SJCRH30 (cell line): ENCODE measurements at regions not wholly inside any gene's neighbourhood (a gene's known extent, or its start where the extent isn't known, plus 50 kb on each side); places are given as distances from the start of the nearest gene placed in this dataset.
"Not testable (repeated sequence)": the region's sequence is repeated elsewhere in the genome, so short reads cannot be mapped to it uniquely, and the experiment has no call there.

ENCODE experiments used
- DNase-seq, 2 experiments: peaks; one replicate each; pipeline ENCODE4 v3.0.0-alpha.2; 2015 to 2020
- H3K27ac ChIP-seq: fragments of 250-450 bp; sonication (Bioruptor Pico); 2 replicates; pipeline ENCODE4 v1.5.1; 2020; ENCODE audit warnings: mild to moderate bottlenecking, moderate library complexity
- H3K27me3 ChIP-seq: fragments of 250-450 bp; sonication (Bioruptor Pico); 2 replicates; pipeline ENCODE4 v1.5.1; 2020; ENCODE audit warnings: mild to moderate bottlenecking, moderate library complexity
- H3K36me3 ChIP-seq: fragments of 250-450 bp; sonication (Bioruptor Pico); 2 replicates; pipeline ENCODE4 v1.5.1; 2020; ENCODE audit warnings: mild to moderate bottlenecking, moderate library complexity
- H3K4me1 ChIP-seq: fragments of 250-450 bp; sonication (Bioruptor Pico); 2 replicates; pipeline ENCODE4 v1.5.1; 2020; ENCODE audit warnings: mild to moderate bottlenecking, moderate library complexity
- H3K4me3 ChIP-seq: fragments of 250-450 bp; sonication (Bioruptor Pico); 2 replicates; pipeline ENCODE4 v1.5.1; 2020; ENCODE audit warnings: mild to moderate bottlenecking, moderate library complexity
- H3K9me3 ChIP-seq: fragments of 250-450 bp; sonication (Bioruptor Pico); replicated peaks from 2 replicates; pipeline ENCODE4 v1.5.1; 2020; ENCODE audit warnings: mild to moderate bottlenecking, moderate library complexity

- no peaks in the 10 kb centered on the region for H3K36me3 ChIP-seq
- peak; percentile 85 to 97 for DNase-seq
- no peak overlapping the region for H3K4me3 ChIP-seq
- H3K27ac ChIP-seq, result peak overlapping the region; percentile 99
- peaks cover 39% of the 10 kb centered on the region for H3K4me1 ChIP-seq
- peaks cover 13% of the 10 kb centered on the region; the same call in 1 of the 2 replicates for H3K9me3 ChIP-seq
- no peaks in the 10 kb centered on the region for H3K27me3 ChIP-seq
These were observed 263.5 kb upstream of the RASGRP1 start for GRCh38 chr15:38828031-38828532.

- peak overlapping the region; percentile 1; the same call in 1 of the 2 replicates for H3K4me3 ChIP-seq
- H3K27me3 ChIP-seq, result no peaks in the 10 kb centered on the region
- peaks cover 13% of the 10 kb centered on the region; the same call in 1 of the 2 replicates for H3K9me3 ChIP-seq
- H3K27ac ChIP-seq, result peak overlapping the region; percentile 99
- H3K4me1 ChIP-seq, result peaks cover 39% of the 10 kb centered on the region
- no peaks in the 10 kb centered on the region for H3K36me3 ChIP-seq
- peak in 1 of 2 experiments; percentile 57 for DNase-seq
These were observed 264.5 kb upstream of the RASGRP1 start for GRCh38 chr15:38829086-38829485.

GRCh38 chr15:38842226-38842625, 277.6 kb upstream of the RASGRP1 start:
- peaks cover 4% of the 10 kb centered on the region; the same call in 1 of the 2 replicates for H3K9me3 ChIP-seq
- H3K4me1 ChIP-seq, result peaks cover 29% of the 10 kb centered on the region
- H3K27me3 ChIP-seq, result no peaks in the 10 kb centered on the region
- H3K27ac ChIP-seq, result no peak overlapping the region
- H3K4me3 ChIP-seq, result no peak overlapping the region
- DNase-seq, result no peak
- H3K36me3 ChIP-seq, result no peaks in the 10 kb centered on the region

- peaks cover 4% of the 10 kb centered on the region; the same call in 1 of the 2 replicates for H3K9me3 ChIP-seq
- peaks cover 29% of the 10 kb centered on the region for H3K4me1 ChIP-seq
- DNase-seq, result no peak
- peak overlapping the region; percentile 18; the same call in 1 of the 2 replicates for H3K27ac ChIP-seq
- H3K27me3 ChIP-seq, result no peaks in the 10 kb centered on the region
- no peaks in the 10 kb centered on the region for H3K36me3 ChIP-seq
- no peak overlapping the region for H3K4me3 ChIP-seq
These were observed 278.5 kb upstream of the RASGRP1 start for GRCh38 chr15:38843051-38843501.

GRCh38 chr15:38843736-38844590, 279.3 kb upstream of the RASGRP1 start:
- Histone ChIP-seq H3K4me3 (no peak overlapping the region), H3K27me3 (no peaks in the 10 kb centered on the region), H3K4me1 (peaks cover 29% of the 10 kb centered on the region), H3K27ac (peak overlapping the region; percentile 18; the same call in 1 of the 2 replicates), H3K9me3 (peaks cover 4% of the 10 kb centered on the region; the same call in 1 of the 2 replicates), H3K36me3 (no peaks in the 10 kb centered on the region)
- DNase-seq, result peak in 1 of 2 experiments; percentile 38

GRCh38 chr15:38844736-38845135, 280.1 kb upstream of the RASGRP1 start:
- peak overlapping the region; percentile 18; the same call in 1 of the 2 replicates for H3K27ac ChIP-seq
- no peaks in the 10 kb centered on the region for H3K27me3 ChIP-seq
- no peaks in the 10 kb centered on the region for H3K36me3 ChIP-seq
- H3K9me3 ChIP-seq, result peaks cover 4% of the 10 kb centered on the region; the same call in 1 of the 2 replicates
- peaks cover 29% of the 10 kb centered on the region for H3K4me1 ChIP-seq
- DNase-seq, result no peak
- H3K4me3 ChIP-seq, result no peak overlapping the region

- no peaks in the 10 kb centered on the region for H3K27me3 ChIP-seq
- H3K9me3 ChIP-seq, result peaks cover 2% of the 10 kb centered on the region; the same call in 1 of the 2 replicates
- peaks cover 29% of the 10 kb centered on the region for H3K4me1 ChIP-seq
- H3K36me3 ChIP-seq, result no peaks in the 10 kb centered on the region
- H3K27ac ChIP-seq, result no peak overlapping the region
- H3K4me3 ChIP-seq, result no peak overlapping the region
- no peak for DNase-seq
These were observed 281.7 kb upstream of the RASGRP1 start for GRCh38 chr15:38846346-38846745.

- Histone ChIP-seq H3K4me1 (peaks cover 21% of the 10 kb centered on the region), H3K27me3 (no peaks in the 10 kb centered on the region), H3K9me3 (0 out of 2 replicates have a peak, but pooled peaks cover 2% of the 10 kb centered on the region), H3K36me3 (no peaks in the 10 kb centered on the region), H3K4me3 (no peak overlapping the region), H3K27ac (no peak overlapping the region)
- no peak for DNase-seq
These were observed 283.1 kb upstream of the RASGRP1 start for GRCh38 chr15:38847666-38848065.

- H3K4me1 ChIP-seq, result peaks cover 10% of the 10 kb centered on the region
- H3K27ac ChIP-seq, result no peak overlapping the region
- no peak for DNase-seq
- H3K4me3 ChIP-seq, result no peak overlapping the region
- no peaks in the 10 kb centered on the region for H3K27me3 ChIP-seq
- H3K9me3 ChIP-seq, result 0 out of 2 replicates have a peak, but pooled peaks cover 2% of the 10 kb centered on the region
- H3K36me3 ChIP-seq, result no peaks in the 10 kb centered on the region
These were observed 284.4 kb upstream of the RASGRP1 start for GRCh38 chr15:38849046-38849445.

GRCh38 chr15:38852188-38852587, 287.6 kb upstream of the RASGRP1 start:
- not testable (repeated sequence) for H3K27ac ChIP-seq, H3K36me3 ChIP-seq, DNase-seq, H3K27me3 ChIP-seq, H3K4me1 ChIP-seq, H3K4me3 ChIP-seq, H3K9me3 ChIP-seq

GRCh38 chr15:38853608-38854007, 289.0 kb upstream of the RASGRP1 start:
- H3K36me3 ChIP-seq, result no peaks in the 10 kb centered on the region
- no peaks in the 10 kb centered on the region for H3K27me3 ChIP-seq
- no peak overlapping the region for H3K27ac ChIP-seq
- H3K9me3 ChIP-seq, result 0 out of 2 replicates have a peak, but pooled peaks cover 5% of the 10 kb centered on the region
- DNase-seq, result peak; percentile 50 to 70
- H3K4me1 ChIP-seq, result no peaks in the 10 kb centered on the region
- H3K4me3 ChIP-seq, result no peak overlapping the region

- Histone ChIP-seq H3K36me3 (no peaks in the 10 kb centered on the region), H3K4me1 (no peaks in the 10 kb centered on the region), H3K27me3 (no peaks in the 10 kb centered on the region), H3K27ac (no peak overlapping the region), H3K9me3 (0 out of 2 replicates have a peak, but pooled peaks cover 5% of the 10 kb centered on the region), H3K4me3 (no peak overlapping the region)
- no peak for DNase-seq
These were observed 289.9 kb upstream of the RASGRP1 start for GRCh38 chr15:38854506-38854905.

GRCh38 chr15:38857814-38858213, 293.2 kb upstream of the RASGRP1 start:
- Histone ChIP-seq H3K36me3 (no peaks in the 10 kb centered on the region), H3K27me3 (no peaks in the 10 kb centered on the region), H3K4me1 (peaks cover 26% of the 10 kb centered on the region), H3K4me3 (no peak overlapping the region), H3K9me3 (0 out of 2 replicates have a peak, but pooled peaks cover 3% of the 10 kb centered on the region), H3K27ac (no peak overlapping the region)
- no peak for DNase-seq

- Histone ChIP-seq H3K36me3 (no peaks in the 10 kb centered on the region), H3K4me1 (peaks cover 29% of the 10 kb centered on the region), H3K27ac (no peak overlapping the region), H3K9me3 (0 out of 2 replicates have a peak, but pooled peaks cover 3% of the 10 kb centered on the region), H3K27me3 (no peaks in the 10 kb centered on the region), H3K4me3 (no peak overlapping the region)
- no peak for DNase-seq
These were observed 295.0 kb upstream of the RASGRP1 start for GRCh38 chr15:38859574-38859973.

GRCh38 chr15:38860253-38860652, 295.6 kb upstream of the RASGRP1 start:
- Histone ChIP-seq H3K4me3 (no peak overlapping the region), H3K27ac (peak overlapping the region; percentile 62), H3K9me3 (0 out of 2 replicates have a peak, but pooled peaks cover 3% of the 10 kb centered on the region), H3K4me1 (peaks cover 29% of the 10 kb centered on the region), H3K36me3 (no peaks in the 10 kb centered on the region), H3K27me3 (no peaks in the 10 kb centered on the region)
- DNase-seq, result no peak
